GM19397 (cell line): ENCODE measurements at regions not wholly inside any gene's neighbourhood (a gene's known extent, or its start where the extent isn't known, plus 50 kb on each side); places are given as distances from the start of the nearest gene placed in this dataset.

Source experiments
- ATAC-seq: cut with Tn5 transposase; IDR thresholded peaks from one replicate; pipeline ENCODE4 v1.9.1; 2021; ENCODE audit warnings: mild to moderate bottlenecking, moderate library complexity; ENCODE audit not compliant: unreplicated experiment

DNA sequence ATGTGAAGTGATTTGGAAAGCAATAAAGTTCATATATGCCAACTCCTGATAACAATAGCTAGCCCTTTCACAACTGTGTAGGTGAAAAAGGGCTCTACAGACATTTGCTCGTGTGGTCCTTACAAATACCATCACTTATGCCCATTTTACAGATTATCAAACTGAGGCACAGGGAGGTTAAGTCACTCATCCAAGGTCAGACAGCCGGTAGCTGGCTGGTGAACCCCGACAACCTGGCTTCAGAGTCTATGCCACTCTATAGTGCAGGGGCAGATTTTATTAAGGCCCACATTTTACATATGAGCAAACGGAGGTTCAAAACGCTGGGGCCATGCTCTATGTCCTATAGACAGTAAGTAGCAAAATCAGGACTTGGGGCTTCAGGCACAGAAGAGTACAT lies 280.5 kb downstream of the RRAGC start:
- no peak for ATAC-seq

DNA sequence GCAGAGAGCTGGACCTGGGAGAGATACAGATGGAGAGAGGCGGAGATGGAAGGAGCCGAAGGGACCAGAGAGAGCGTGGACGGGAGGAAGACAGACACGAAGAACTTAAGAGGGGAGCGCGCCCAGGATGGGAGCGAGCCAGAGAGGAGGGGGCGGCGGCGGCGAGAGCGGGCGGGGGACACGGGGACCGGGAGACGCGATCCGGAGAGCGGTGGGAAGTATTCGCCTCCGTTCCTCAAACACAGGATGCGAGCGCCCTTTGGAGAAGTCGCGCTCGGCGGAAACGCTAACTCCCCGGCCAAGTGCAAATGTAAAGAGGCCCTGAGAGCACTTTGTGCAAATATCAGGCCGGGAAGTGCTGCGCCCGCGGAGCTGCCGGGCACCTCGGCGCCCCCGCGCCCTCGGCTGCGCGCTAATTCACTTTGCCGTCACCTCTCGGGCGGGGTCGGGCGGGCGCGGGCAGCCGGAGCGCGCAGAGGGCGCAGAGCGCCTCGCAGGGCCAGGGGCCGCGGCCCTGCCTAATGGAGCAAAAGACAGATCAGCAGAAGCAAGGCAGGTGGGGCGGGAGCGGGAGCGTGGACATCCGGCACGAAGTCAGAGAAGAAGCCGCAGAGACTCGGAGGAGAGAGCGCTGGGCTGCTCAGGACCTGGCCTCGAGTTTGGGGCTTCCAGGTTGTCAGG lies 281.2 kb downstream of the RRAGC start:
- no peak for ATAC-seq

DNA sequence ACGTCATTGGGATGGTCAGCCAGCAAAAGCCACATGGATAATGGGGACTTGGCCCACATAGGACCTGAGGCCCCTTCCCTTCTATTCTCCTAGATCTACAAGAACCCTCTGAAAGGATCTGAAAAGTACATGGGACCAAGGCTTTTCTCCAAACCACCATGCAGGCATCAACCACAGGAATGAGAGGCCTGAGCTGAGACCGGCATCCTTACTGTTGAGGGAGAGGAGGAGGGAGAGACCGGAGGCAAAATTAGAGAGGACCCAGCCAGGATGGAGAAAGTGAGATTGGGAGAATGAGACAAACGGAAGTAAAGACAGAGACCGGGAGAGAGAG lies 281.7 kb downstream of the RRAGC start:
- ATAC-seq = no peak

DNA sequence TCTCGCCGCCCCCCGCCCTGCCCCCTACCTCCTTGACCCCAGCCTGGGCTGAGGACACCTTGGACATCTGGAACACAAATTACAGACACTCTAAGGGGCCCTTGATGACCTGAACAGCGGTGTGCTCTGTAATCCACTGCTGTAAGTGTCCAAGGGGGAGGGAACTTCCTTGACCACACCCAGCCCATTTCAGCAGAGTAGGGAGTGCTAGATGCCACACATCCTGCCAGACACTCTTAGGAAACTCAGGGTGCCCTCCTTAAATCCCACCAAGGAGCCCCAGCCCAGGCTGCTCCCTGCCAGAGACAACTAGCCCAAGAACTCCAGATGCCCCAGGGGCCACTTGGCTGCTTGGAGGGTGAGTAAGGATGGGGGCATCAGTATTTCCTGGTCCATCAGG lies 282.2 kb downstream of the RRAGC start:
- ATAC-seq = no peak

DNA sequence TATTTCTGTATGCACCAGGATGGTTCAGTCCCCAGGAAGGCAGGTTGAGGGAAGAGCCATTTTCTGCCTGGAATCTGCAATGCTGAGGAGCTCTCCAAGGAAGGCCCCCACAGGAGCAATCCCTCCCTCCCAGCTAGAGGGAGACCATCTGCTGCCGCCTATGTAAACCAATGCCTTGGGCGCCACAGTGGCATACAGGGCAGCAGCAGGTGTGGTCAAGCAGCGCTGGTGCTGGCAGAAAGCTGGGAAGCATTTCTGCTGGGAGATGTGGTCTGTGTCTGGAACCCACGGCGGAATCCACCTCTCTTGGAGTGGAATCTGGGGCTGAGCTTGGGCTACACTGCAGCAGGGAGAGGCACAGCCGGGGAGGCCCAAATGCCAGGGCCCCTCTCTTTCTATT lies 283.3 kb downstream of the RRAGC start:
- ATAC-seq = no peak

DNA sequence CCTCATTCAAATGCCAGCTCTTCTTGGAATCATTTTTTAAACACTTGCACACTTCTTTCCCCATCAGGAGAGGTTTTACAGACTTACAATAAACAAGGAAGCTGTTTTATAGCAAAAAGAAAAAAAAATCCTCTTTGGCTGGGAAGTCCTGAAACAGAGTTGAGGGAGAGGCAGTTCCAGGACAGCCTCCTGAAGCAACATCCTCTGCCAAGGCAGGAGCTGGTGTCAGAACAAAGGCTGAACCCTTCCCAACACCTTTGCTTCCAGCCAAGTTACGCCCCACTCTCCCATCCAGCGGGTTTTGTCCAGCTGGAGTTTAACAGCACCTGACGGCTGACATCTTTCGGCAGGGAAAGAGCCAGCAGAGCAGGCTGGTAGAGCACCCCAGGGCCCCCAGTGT lies 287.8 kb downstream of the RRAGC start:
- no peak for ATAC-seq

DNA sequence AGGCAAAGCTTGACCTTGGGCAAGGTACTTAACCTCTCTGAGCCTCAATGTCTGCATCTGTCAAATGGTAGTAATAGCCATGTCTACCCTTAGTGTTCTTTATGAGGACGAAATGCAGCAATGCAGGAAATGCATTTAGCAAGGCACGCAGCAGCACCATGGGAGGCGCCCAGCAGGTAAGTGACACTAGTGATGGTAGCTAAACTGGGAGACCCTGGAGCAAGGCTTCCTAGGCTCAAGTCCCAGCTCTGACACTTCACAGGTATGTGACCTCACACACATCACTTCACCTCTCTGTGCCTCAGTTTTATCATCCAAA lies 289.0 kb downstream of the RRAGC start:
- no peak for ATAC-seq

DNA sequence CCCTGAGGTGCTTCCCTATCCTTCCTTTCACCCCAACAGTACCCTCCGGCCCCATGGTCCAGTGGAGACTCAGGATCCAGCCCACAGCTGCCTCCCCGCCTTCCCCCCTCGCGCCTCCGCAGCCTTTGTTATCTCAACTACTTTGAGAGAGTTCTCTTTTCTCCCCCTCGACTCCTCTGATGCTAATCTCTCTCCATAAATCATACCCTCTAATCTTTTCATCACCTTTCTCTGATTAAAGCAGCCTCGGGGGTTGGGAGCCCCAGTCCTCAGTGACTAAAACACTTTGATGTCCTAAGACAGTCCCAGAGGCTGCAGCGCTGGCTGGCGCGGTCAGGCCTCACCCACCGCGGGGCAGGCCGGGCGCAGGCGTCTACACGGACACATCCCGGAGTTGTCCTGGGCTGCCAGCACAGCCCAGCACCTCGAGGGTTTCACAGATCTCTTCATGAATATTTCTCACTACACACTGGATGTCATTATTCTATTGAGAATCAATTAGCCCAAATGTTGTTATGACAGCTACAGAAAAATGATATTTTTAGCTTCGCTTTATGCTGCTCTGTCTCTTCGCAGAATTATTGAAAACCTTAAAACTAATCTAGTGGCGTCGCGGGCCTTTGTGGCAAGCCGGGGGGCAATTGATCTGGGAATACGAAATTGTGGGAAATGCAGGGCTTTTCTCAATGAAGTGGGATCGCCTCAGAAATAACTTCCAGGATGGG lies 289.5 kb downstream of the RRAGC start:
- no peak for ATAC-seq

DNA sequence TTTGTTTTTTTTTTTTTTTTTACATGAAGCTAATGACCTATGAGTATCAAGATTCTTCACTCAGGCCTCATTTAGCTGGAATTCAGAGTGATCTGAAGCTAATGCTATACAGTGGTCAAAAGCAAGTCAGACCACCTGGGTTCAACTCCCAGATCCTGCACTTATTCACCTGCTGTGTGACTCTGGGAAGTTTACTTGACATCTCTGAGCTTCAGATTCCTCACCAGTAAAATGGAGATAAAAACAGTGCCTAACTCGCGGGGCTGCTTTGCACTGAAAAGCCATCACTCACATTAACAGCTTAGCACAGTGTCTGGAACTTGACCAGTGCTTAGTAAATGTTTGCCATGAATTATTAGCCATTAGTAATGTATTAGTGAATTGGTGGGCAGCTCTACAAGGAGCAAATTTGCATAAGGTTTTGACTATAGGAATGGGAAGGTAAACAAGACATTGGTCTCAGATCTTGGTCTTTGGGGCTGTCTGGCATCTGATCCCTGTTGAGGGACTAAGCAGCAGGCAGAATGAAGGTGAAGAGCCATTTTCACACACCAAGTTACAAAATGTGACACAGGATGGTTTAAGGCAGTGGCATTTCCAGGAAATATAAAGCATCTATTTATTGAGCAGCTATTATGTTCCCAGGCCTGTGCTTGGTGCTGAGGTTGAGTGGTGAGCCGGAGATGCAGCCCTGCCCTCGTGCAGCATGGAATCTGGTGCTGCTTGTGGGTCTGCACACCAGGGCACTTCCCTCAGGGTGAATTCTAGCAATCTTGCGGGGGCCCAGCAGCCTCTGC lies 291.3 kb downstream of the RRAGC start:
- ATAC-seq = no peak

DNA sequence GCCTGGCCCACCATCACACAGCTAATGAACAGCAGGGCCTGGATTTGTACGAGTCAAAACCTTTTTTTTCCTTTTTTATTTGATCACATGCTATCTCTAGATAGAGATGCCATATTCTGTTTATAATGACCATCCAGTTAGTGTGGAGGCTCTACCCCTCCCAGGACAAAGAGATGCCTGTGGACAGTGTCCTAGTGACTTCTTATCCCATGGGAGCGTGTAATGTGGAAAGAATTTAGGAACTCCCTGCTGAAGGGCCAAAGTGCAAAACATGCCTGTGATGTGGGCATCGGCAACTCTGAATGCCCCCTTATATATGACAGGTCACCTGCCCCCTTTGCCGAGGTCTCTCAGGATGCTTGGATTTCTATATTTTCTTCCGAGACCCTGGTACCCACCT lies 292.2 kb downstream of the RRAGC start:
- ATAC-seq = no peak

DNA sequence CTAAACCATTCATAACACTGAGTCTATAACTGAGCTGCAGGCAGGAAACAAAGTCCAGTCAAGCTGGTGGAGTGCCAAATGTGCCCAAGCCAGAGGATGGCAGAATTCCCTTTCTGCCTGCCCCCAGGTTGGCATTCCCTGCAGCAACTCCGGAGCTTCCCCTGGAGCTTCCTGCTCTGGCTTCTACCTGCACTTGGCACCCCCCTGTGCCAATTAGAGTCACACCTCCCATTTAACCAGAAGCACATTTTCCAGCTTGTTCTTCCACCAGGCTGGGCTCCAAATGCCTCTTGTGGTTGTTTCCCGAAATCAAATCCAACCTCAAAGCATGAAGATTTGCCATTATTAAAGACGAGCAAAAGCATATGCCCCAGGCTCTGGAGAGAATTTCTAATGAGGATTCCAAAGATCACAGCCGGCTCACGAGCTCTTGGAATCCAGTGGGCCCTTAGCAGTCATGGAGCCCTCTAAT lies 294.5 kb downstream of the RRAGC start:
- ATAC-seq = no peak

DNA sequence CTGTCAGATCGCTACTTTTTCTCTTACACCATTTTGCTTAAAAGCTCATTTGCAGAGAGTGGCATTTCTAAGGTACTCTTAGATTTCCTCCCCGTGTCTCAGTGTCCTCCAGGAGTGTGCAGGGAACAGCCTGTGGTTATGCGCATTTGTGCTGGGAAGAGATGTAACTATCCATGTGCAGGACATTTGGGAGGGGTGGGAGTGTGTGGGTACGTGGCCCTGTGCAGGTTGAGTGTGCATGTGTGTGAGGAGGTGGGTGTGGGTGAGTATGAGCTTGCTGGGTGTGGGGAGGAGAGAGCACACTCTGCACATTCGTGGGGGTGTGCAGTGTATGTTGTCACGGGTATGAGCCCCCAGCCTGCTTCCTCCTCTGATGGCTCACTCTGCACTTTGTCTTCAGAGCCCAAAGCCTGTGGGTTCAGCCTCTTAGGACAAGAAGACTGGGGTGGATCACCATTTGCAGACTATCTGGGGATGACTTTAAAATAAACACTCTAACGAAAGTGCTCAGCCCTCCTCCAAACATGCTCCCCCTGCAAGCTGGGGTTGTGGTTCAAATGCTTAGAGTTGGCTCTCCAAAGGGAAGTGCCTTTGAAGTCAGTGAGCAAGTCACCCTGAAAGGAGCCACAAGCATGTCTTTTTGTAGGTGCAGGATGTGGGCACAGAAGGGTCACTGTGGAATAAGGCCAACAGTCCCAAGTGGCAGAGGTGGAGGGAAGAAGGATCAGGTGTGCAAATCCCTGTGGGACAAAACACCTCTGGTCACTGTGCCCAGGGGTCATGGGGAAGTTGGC lies 295.4 kb downstream of the RRAGC start:
- no peak for ATAC-seq

DNA sequence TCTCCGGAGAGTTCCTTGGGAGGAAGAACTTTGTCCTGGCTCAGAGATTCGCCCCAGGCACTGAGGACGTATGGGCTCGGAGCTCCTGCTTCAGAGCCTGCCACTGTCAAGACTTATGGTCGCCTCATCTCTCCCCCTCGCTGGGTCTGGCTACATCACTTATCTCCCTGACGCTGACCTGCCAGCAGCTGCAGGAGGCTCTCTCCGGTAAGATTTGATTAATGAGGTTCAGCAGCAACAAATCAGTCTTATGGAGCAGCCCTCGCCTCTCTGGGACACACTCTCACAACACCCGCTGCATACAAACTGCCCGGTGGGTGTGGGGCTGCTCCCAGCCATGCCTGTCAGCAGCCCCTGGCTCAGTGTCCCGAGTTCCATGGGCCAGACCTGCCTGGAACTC lies 297.8 kb downstream of the RRAGC start:
- no peak for ATAC-seq

DNA sequence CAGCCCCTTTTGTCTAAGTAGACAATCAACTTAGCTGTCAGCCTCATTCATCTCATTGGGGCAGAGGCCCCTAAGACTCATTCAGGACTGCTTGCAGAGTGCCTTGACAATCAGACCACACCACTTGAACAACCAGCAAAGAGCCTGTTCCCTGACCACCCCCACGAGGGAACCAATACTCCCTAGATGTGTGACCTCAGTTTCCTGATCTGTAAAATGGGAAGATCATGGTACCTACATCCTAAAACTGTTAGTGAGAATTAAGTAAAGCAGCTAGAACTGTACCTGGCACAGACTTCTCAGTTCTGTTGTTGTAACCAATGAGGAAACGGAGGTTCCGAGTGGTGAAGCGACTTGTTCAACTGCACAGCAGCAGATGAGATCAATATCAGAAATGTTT lies 298.5 kb downstream of the RRAGC start:
- ATAC-seq = no peak

DNA sequence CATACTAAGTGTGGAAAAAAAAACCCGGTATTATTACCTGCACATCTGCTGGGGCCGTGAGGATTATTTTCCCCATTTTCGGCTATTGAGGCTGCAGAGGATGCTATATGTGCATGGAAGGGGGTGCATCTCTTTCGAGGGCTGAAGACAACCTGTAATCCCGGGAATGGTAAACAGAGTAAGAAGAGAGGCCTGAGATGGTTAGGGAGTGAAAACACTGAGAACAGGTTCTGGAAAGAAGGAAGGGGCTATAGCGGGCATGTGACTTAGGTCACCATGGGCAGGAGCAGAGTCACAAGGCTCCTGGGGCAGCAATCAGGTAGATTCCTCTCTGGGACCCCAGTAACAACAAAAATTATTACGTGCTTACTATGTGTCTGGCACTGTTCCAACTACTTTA lies 299.1 kb downstream of the RRAGC start:
- no peak for ATAC-seq

DNA sequence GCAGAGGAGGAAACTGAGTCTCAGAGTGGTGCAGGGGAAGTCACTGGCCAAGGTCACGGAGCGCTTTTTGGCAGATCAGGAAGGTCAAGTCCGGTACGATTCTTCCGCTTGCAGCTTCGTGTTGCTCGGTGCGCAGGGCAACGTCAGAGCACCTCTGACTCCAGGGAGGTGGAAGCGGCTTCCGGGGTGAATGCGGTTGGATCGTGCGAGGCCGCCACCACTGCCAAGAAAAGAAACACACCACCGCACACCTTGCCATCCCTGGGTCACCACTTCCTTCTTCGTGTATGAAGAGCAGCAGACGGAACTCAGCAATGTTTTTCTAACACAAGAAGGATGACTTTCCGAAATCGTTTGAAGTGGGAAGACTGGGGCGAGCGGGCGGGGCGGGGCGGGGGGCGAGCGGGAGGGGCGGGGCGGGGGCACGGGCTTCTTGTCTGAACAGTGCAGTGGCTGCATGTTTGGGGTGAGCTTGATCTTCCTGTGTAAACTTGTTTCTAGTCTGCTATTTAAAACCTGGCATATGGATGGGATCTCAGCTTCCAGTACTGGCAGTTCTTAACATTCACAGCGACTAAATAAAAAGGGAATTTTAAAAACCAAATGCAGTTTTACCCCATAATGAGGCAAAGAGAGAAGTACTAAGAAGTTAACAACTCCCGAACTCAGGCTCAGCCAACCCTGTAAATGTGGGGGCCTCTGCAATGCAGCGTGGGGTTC lies 300.0 kb downstream of the RRAGC start:
- ATAC-seq = peak; percentile 62

DNA sequence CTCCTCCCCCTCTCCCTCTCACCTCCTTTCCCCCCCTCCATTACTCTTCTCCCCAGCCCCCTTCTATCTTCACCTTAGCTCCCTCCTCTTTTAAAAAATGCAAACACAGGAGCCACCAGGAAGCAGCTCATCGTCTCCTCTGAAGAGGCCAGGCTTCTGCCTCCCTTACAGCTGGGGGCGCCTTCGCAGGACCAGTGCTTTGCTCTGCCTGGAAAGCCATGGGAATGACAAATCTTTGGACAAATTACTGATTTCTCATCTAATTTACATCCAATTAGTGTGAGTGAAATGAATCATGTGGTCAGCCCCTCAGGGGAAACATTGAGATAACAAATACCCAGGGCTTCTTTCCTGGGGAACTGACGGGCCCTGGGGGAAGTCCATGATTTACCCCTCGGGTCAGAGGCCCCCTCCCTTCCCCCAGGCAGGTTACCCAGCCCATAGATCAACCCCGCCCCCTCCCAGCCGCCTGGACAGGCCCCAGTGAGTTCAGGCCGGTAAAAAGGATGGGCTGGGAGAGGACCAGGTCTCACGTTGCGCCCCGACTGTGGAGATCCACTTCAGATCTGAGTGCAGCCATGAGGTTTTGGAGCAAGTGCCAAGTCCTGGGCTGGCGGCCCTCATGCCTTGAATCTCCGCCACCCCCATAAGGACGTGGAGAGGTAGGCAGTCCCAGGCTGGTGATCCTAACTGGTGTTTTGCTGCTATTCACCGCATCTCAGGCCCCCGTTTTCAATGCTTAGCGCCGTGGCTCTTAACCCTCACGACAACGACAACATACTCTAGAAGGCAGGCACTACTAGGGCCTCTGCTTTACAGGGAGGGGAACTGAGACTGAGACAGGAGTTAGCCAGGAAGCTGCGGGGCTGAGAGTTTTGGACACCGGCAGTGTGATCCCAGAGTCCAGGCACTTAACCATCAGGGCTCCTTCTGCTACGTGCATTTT lies 300.8 kb downstream of the RRAGC start:
- ATAC-seq = peak; percentile 33

DNA sequence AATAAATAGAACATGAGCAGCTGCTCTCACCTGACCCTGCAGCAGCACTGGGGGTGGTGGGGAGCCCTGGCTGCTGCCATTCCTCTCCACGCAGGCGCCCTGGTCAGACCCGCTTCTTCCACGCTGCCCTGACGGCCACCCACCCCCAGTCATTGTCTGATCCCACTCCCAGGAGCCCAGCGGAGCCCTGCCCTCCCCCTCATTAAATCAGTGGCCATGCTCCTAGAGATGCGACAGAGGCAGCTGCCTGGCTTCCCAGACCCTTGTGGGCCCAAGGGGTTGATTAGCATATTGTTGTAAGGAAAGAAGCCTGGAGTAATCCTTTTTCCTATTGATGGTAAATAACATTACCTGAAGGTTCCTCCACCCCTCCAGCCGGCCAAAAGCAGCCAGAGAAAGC lies 301.5 kb downstream of the RRAGC start:
- no peak for ATAC-seq

DNA sequence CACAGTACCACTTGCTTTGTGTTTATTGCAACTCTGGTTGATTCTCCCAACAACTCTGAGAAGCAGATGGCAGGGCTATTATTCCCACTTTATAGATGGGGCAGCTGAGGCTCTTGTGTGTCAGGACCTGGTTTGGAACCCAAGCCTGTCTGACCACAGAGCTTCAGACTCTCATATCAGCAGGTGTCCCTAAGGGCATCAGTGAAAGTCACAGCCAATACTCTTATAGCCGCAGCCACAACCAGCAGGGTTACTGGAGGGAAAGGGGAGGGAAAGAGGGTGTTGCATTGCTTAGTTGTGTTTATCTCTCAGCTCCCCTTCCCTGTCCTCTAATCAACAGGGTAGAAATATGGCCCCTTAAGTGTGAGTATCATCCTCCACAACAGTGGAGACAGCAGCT lies 304.0 kb downstream of the RRAGC start:
- no peak for ATAC-seq

DNA sequence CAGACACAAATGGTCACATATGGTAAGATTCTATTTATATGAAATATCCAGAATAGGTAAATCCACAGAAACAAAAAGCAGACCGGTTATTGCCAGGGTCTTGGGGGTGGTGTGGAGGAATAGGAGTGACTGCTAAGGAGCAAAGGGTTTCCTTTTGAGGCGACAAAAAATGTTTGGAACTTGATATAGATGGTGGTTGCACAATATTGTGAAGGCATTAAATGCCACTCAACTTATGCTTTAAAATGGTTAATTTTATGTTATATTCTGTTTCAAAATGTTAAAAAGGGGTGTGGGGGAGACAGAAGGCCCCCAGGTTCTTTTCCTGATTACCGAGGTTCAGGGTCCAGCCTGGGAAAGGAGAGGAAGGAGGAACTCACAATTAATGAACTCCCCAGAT lies 304.4 kb downstream of the RRAGC start:
- no peak for ATAC-seq
